ENCODE measurements at regions not wholly inside any gene's neighbourhood (a gene's known extent, or its start where the extent isn't known, plus 50 kb on each side); places are given as distances from the start of the nearest gene placed in this dataset.

DNA sequence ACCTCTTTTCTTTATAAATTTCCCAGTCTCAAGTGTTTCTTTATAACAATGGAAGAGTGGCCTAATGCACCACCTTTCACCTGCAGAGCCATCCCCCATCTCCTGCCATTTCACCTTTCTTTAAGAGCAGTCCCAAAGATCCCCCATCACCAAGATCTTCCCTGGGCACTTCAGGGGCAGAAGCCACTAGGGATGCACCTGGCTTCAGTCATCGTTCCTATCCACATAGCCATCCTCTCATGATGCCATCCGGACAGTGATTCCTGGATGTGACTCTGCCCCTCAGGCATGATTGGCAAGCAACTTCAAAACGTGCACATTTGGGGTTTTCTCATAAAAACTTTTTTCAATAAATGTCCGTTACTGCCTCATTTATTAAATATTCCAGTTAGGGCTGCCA lies 225.9 kb downstream of the TBXT start:
- DNase-seq, result no peak

DNA sequence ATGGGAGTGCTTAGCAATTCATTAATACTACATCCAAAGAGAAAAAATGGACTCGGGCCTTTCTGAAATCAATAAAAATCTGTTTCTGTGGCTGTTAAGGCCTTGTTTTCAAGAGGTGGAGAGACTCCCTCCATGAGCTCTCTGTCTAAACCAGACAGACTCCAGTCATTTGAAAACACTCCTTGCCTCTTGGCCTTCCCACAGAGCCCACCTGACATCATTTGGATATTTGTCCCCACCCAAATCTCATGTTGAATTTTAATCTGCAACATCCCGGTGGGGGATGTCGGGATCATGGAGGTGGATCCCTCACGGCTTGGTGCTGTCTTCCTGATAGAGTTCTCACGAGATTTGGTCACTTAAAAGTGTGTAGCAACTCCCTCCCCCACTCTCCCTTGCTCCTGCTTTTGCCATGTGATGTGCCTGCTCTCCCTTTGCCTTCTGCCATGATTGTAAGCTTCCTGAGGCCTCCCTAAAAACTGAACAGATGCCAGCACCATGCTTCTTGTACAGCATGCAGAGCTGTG lies 226.3 kb downstream of the TBXT start:
- DNase-seq, result no peak

DNA sequence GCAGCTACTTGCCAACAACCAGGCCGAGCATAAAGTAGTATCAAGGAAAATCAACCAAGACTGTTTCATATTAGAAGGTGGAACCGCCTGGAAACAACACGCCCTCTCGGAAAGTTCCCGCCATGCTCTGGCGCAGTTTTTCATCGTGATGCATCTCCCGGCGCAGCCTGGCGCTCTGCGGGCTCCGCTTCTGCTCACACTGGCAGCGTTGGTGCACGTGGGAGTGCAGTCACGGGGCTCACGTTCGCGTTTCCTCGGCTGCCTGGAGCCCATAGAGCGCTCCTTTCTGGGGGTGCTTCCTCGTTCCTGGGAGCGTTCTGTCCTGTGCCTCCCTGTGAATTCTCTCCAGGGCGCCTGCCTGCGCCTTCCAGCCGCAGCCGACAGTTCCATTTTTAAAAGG lies 227.3 kb downstream of the TBXT start:
- no peak for DNase-seq

DNA sequence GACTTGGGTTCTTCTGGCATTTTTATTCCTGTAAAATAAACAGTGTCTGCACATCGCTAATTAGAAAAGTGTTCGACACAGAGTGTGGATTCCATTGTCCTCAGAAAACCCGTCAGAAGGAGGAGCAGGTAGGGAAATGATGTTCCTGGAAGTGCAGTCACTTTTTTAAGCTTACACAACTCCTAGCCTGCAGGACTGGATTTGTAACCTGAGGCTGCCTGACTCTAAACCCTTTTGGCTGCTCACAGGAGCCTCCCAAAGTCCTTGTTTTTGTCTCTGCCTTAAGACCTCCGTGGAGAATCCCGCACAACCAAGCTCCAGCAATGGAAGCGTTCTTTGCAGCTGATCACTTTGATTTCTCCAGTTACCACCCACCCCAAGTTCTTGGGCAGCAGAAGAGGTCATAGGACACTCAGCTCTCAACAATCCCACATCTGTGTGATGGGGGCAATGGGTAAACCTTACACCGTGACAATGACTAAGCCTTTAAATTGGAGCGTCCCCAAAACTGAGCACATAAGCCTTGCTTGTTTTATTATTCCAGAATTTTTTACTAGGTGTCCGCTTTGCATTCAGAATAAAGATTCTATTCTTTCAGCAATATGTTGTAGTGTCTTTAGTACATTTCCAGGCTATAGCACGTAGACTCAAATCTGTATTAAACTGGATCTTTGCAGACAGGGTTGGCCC lies 227.9 kb downstream of the TBXT start:
- no peak for DNase-seq

DNA sequence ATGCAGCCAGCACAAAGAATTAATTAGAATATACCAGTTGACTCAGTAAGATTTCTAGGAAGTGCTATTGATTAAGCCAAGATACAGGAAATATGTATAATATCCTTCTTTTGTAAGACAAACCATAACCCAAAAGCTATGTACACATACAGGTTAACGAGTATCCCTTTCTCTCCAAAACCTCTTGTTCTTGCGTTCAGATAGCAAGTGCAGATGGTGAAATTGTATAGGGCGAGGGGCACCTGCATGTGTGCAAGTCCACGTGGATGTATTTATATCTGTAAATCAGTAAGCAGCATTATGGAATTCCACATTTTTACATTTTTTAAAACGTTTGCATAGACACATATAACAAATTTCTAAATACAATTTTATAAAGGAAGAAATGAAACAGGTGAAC lies 228.6 kb downstream of the TBXT start:
- DNase-seq, result no peak

DNA sequence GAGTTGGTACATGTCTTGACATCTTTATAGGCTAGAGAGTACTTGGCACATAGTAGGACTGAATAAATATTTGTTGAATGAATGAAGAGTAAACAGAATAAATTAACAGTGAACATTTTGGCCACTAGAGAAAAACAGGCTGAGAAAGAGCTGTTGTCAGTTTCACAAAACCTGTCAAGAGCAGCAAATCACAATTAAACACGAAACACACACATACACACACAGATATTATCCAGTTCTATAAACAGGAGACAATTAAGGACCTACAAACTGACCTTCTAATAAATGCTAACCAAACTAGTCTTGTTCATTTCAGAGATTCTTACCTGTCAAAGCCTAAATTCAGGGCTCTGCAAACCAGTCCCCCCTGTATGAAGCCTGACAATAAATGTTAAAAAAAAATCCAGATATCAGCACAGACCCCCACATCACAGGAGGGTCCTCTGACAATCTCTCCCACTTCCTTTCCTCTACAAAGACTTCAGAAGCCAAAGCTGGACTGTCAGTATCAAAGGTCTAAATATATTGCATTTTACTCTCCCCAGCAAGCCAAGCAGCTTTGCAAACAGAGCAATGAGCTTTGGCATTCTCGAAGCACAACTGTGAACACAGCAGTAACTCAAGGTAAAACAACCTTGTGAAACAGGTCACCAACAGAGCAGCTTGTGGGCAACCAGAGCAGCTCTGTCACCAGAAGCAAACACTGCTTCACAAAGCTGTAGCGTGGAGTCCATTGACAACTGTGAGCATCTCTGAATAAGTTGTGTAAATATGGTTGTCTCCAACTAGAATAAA lies 229.9 kb downstream of the TBXT start:
- no peak for DNase-seq

DNA sequence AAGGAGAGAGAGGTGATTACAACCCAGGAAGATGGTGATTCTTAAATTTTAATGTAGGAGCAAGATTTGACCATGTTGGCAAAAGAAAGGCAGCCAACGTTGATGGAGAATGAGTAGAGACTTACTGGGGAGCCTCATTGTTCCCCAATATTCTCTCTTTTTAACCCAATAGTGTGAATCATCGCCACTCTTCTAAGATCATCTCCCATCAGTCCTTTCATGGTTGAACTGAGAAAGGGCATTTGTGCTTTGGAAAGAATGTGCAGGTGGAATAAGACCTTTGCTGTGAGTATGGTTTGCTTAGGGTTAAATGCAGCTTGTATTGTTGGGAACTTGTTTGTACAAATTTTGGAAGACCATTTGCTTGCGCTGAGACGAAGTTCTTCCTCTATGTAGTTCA lies 231.0 kb downstream of the TBXT start:
- DNase-seq, result no peak

DNA sequence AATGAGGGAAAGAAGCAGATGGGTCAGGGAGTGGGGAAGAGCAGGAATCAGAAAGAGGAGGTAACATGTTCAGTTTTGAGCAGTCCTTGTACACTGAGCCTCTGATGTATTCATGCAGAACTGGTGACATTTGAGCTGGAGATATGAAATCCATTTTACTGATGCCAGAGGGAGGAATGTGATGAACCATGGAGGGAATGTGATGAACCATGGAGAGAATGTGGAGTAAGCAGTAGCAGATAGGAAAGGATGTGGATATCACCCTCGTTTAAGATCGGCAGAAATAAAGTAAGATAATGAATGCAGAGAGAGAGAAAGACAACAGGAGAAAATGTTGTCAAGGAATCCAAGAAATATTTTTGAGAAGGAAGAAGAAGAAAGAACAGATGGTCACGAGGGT lies 231.6 kb downstream of the TBXT start:
- no peak for DNase-seq

DNA sequence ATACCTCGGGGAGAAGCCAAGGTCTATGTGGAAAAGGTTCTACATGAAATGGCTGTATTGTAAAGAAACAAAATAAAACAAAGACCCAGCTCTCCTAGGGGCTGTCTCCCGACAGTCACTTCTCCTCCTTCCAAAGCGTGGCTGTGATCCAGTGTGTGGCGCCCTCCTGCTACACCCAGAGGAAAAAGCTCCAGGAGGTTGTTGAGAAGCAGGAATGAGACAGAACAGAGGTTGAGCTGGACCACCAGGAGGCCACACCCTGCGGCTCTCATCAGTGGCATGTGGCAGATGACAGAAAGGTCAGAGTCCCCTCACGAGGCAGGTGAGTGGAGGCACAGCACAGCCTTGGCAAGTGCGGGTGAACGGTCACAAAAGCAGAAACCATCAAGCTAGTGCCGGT lies 236.0 kb downstream of the TBXT start:
- no peak for DNase-seq

DNA sequence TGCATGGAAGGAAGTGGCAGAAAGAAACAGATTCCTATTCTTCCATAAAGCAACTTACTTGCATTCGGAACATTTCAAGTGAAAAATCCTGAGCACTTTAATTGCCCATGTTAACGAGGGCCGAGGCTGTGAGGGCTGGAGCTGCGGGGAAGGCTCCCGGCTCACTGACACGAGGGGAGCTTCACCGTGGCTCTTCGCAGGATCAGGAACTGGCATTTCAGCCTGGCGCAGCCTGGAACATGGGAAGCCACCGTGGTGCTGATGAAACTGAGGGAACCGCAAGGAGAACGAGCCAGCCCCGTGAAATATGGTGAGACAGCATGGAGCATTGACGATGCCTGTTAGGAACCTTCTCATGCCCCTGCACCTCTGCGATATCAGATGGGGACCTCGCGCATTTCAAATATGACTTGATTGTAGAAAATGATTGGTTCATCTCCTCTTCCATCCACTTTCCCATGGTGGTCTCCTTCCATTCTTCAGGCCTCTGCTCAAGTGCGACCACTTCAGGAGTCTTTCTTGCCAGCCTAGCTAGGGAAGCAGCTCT lies 236.9 kb downstream of the TBXT start:
- no peak for DNase-seq

DNA sequence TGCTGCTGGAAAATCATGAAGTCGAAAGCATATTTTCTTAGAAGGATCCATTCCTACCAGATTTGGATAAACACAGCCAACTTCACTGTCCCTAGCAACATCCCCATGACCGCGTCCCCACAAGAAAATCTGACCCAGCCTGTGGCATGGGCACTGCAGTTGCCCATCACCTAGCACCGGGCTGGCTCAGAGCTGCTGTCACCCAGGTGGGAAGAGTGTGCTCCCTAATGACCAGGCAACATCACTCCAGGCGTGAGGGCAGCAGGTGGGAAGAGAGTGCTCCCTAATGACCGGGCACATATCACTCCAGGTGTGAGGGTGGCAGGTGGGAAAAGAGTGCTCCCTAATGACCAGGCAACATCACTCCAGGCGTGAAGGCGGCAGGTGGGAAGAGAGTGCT lies 238.0 kb downstream of the TBXT start:
- no peak for DNase-seq

DNA sequence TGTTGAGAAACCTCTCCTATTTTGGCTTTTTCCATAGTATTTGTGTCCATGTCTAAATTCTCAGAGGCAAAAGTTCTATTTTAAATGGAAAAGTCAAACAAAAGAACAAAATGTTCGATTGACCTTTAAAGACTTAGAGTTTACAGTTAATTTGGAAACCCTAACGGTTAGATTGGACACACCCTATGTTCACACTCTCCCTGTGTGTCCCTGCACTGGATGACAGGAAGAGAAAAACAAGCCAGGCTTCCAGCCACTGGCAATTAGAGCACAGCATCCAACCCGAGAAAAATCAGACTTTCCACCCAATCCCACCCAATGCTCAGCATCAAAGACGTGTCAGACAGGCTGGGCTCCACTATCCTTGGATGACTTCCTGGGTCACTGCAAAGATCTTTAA lies 241.3 kb downstream of the TBXT start:
- no peak for DNase-seq

DNA sequence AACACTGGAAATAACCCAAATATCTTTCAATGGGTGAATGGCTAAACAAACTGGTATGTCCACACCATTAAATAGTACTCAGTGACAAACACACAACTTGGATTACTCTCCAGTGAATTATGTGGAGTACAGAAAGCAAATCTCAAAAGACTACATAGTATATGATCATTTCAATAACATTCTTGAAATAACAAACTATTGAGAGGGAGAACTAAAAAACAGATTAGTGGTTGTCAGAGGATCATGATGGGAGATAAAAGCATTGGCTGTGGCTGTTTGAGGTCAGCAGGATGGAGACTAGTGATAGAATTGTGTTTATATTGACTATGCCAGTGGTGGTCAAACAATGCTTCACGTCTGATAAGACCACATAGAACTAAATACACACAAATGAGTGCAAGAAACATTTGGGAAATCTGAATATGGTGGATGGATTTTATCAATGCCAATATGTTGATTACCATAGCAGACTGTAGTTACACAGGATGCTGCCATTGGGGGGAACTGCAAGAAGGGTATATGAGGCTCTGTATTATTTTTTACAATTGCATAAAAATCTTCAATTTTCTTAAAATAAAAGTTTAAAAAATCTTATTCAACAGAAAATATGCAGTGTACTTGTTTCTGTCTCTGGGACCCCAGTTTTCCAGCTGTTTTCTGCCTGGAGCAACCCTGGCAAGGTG lies 242.0 kb downstream of the TBXT start:
- no peak for DNase-seq

DNA sequence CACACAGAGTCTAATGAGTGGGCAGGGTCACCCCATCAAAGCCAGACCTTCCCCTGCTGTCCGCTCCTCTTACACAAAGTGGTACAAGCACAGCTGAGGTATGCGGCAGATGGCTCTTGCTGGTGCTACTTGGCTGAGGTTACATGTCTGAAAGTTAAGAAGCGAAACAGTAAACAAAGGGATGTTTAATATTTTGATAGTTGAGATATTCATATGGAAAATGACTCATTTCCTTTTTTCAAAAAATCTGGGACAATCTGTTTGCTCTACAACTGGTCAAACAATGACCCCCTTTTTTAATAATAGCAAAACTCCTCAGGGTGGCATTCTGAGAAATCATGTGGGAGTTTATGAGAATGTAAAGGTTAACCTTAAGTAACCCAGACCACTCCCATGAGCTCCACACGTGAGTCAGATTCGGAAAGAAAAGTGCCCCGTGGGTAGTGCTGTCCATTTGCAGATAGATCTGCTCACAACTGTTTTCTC lies 245.3 kb downstream of the TBXT start:
- no peak for DNase-seq

DNA sequence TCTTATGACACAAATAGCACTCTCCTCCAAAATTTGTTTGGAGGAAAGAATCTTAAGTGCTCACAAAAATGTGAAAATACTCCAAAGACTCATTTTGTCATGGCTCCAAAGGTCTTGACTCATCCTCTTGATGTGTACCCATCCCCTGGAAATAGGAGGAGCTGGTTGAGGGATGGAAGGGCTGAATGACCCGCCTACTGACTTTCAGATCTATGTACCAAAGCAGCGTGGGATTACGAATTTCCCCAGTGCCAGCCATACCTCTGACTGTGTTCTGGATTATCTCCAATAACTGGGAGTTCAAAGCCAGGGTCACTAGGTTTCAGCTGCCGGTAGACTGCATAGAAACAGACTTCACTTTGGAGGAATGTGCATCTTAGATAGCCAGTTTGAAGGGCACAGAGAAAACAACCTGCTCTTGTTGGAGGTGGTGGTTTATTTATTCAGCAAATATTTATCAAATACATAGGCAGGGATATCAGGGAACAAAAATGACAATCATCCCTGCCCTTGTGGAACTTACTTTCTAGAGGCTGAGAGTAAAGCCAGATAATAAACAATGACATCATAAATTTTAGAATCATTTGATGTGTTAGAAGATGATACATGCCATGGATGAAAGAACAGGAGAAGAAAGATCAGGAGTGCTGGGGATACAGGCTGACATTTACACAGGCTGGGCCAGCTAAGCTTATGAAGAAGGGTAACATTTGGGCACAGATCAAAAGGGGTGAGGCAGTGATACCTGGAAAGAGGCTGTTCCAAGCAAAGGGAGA lies 246.6 kb downstream of the TBXT start:
- no peak for DNase-seq

DNA sequence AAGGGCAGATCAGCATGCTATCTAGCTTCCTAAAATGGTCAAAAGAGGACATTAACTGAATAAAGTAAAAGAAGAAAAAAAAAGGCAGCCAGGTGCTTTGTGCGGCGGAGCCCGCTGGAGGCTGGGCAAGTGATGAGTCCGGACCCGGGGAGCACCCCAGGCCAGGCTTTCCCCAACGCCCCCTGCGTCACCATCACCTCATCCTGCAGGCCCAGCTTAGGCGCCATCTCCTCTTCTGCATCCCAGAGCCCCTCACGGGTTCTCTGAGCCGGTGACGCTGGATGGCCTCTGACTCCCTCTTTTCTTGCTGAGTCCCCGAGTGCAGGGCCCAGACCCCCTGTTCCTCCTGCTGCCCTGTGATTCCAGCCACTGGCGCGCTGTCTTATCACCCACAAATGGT lies 250.1 kb downstream of the TBXT start:
- no peak for DNase-seq

DNA sequence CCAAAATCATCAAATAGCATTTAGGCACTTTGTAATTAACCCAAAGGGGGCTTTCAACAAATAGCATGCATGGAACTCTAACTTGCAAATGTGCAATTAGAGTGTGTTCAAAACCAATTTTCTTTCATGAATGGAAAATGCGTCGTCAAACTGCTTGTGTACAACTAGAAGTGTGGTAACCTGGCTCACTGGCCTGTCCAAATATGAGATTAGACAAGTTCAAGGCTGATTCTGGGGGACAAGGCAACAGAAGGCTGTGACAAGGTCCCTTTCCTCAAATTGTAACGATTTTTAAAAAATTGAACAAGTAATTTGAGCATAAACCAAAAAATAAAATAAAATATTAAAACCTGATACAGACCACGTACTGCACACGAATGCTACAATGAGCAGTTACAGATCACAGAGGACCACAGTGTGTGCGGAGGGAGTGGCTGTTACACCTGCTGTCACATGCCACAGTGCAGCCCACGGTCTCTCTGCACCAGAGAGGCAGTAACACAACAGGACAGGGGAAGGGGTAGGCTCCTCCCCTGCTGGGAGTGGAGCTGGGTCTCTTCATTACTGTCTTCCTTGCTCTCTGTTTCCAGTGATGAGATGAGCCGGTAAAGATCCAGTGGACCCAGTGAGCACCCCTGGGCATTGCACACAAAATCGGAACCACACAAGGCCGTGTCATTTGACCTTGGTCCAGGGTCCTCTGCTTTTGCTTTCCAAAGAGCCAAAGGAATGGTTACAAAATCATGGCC lies 252.2 kb upstream of the PDE10A start:
- DNase-seq, result no peak

DNA sequence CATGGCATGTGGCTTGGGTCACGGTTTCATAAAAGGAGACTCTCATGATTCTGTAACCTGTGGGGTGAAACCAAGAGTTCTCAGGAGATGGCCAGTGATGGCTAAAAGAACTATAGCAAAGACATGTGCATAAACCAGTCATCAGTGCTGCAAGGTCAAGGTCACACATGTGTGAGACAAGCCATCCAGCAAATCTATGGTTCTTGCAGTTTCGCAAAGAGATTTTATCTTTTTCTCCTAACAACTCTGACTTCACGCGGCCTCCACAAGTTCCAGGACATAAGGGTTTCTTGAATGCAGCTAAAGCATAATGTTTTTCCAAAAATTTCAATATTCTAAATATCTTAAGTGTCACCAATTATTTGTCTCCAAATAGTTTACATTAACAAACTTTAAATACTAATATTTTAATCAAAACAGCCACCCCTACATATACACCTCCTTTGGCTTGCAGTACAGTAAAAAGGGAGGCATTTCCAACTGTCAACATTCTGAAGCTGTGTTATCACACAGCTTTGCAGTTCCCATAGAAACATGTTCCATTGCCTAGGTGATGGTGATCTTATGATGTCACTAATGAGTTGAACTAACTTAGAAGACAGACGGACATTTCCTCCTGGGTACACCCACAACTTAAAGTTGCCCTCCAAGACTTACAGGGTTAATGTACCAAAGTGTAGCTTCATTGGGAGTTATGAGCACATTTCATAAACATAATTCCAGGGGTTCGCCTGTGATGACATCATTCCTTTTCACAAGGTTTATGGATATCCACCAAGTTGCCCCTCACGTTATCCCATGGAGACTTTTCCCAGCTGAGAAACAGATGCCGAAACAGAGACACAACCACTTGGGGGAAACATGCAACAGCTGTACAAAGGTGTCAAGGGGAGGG lies 250.9 kb upstream of the PDE10A start:
- DNase-seq, result no peak

DNA sequence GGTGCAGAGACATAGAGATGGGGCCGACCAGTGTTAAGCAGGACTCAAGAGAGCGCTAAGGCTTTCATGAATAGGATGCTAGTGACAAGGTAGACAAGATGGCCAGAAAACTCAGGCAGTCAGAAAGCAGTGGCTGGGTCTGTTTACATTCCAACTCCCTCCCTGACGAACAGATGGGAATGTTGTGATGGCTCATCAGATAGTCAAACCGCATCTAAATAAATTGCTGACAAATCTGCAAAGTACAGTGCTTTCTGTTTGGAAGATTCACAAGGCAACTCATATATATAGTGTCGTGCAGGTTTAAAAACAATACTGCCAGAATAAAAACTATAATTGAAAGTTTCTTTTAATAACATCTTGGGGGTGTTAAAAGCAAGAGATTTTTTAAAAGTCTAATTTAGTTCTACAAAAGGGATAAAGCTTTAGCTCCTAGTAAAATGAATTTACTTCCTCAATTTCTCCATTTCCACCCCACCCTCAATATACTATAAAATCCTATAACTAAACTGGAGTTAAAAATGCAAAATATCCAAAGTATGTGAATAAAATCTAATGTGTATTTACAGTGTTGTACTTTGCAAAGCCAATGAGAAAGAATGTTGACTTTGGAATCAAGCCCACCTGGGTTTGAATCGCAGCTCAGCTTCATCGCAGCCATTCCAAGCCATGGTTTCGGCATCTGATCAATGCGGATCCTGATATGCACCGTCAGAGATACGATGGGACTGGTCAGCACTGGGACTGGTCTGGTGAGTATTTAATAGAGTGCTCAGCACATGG lies 247.3 kb upstream of the PDE10A start:
- no peak for DNase-seq

DNA sequence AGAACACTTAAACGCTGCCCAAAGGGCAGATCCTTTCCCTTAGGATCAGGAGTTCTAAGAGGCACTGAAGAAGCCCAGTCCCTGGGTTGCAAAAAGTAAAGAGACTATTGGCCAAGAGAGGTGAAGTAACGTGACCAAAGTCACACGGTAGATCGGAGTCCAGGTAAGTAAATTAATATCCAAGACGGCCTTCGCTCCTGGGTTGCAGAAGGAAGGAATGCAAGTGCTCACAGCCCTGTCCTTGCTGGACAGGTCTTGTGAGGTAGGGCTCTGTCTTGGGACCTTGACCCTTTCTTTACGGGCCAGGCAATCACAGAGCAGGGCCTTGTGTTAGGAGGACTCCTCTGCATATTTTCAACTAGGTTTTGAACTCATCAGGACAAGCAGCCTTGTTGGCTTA lies 243.7 kb upstream of the PDE10A start:
- DNase-seq, result no peak
